ENCODE measurements at regions not wholly inside any gene's neighbourhood (a gene's known extent, or its start where the extent isn't known, plus 50 kb on each side); places are given as distances from the start of the nearest gene placed in this dataset.
"Not testable (repeated sequence)": the region's sequence is repeated elsewhere in the genome, so short reads cannot be mapped to it uniquely, and the experiment has no call there.

GRCh38 chr1:101428562-101428961 lies 191.7 kb downstream of the S1PR1 start:
- Histone ChIP-seq H3K4me1 (ENCODE audit: insufficient read depth, low read length) (no peaks in the 10 kb centered on the region), H3K9me3 (ENCODE audit: low read length) (peaks cover 3% of the 10 kb centered on the region), H3K4me3 (ENCODE audit: low read length) (no peak overlapping the region), H3K36me3 (ENCODE audit: insufficient read depth, low read length) (no peaks in the 10 kb centered on the region), H3K27me3 (ENCODE audit: insufficient read depth, low read length) (no peaks in the 10 kb centered on the region), H2AFZ (ENCODE audit: low read depth, low read length) (no peak overlapping the region)

- no peaks in the 10 kb centered on the region for H3K4me1 ChIP-seq (ENCODE audit: insufficient read depth, low read length)
- H2AFZ ChIP-seq (ENCODE audit: low read depth, low read length): no peak overlapping the region
- H3K4me3 ChIP-seq (ENCODE audit: low read length): no peak overlapping the region
- H3K27me3 ChIP-seq (ENCODE audit: insufficient read depth, low read length): no peaks in the 10 kb centered on the region
- no peaks in the 10 kb centered on the region for H3K9me3 ChIP-seq (ENCODE audit: low read length)
- no peaks in the 10 kb centered on the region for H3K36me3 ChIP-seq (ENCODE audit: insufficient read depth, low read length)
Observed at GRCh38 chr1:101431956-101432510, 195.2 kb downstream of the S1PR1 start.

- Histone ChIP-seq H3K4me1 (ENCODE audit: insufficient read depth, low read length) (peaks cover 13% of the 10 kb centered on the region), H2AFZ (ENCODE audit: low read depth, low read length) (no peak overlapping the region), H3K9me3 (ENCODE audit: low read length) (no peaks in the 10 kb centered on the region), H3K4me3 (ENCODE audit: low read length) (no peak overlapping the region), H3K36me3 (ENCODE audit: insufficient read depth, low read length) (no peaks in the 10 kb centered on the region), H3K27me3 (ENCODE audit: insufficient read depth, low read length) (no peaks in the 10 kb centered on the region)
Observed at GRCh38 chr1:101435831-101436511, 199.2 kb downstream of the S1PR1 start.

GRCh38 chr1:101437800-101438199 lies 201.0 kb downstream of the S1PR1 start:
- H3K9me3 ChIP-seq (ENCODE audit: low read length): no peaks in the 10 kb centered on the region
- H3K27me3 ChIP-seq (ENCODE audit: insufficient read depth, low read length): no peaks in the 10 kb centered on the region
- no peaks in the 10 kb centered on the region for H3K36me3 ChIP-seq (ENCODE audit: insufficient read depth, low read length)
- H3K4me3 ChIP-seq (ENCODE audit: low read length): no peak overlapping the region
- H3K4me1 ChIP-seq (ENCODE audit: insufficient read depth, low read length): peaks cover 13% of the 10 kb centered on the region
- H2AFZ ChIP-seq (ENCODE audit: low read depth, low read length): no peak overlapping the region

GRCh38 chr1:101438359-101438758 lies 201.5 kb downstream of the S1PR1 start:
- Histone ChIP-seq H3K9me3 (ENCODE audit: low read length) (no peaks in the 10 kb centered on the region), H3K36me3 (ENCODE audit: insufficient read depth, low read length) (no peaks in the 10 kb centered on the region), H2AFZ (ENCODE audit: low read depth, low read length) (no peak overlapping the region), H3K4me1 (ENCODE audit: insufficient read depth, low read length) (peaks cover 13% of the 10 kb centered on the region), H3K27me3 (ENCODE audit: insufficient read depth, low read length) (no peaks in the 10 kb centered on the region), H3K4me3 (ENCODE audit: low read length) (no peak overlapping the region)

- peaks cover 13% of the 10 kb centered on the region for H3K4me1 ChIP-seq (ENCODE audit: insufficient read depth, low read length)
- no peaks in the 10 kb centered on the region for H3K27me3 ChIP-seq (ENCODE audit: insufficient read depth, low read length)
- H3K36me3 ChIP-seq (ENCODE audit: insufficient read depth, low read length): no peaks in the 10 kb centered on the region
- no peaks in the 10 kb centered on the region for H3K9me3 ChIP-seq (ENCODE audit: low read length)
- H2AFZ ChIP-seq (ENCODE audit: low read depth, low read length): no peak overlapping the region
- H3K4me3 ChIP-seq (ENCODE audit: low read length): no peak overlapping the region
Observed at GRCh38 chr1:101440485-101440884, 203.7 kb downstream of the S1PR1 start.

GRCh38 chr1:101444381-101444780 lies 207.6 kb downstream of the S1PR1 start:
- Histone ChIP-seq H3K27me3 (ENCODE audit: insufficient read depth, low read length) (no peaks in the 10 kb centered on the region), H2AFZ (ENCODE audit: low read depth, low read length) (no peak overlapping the region), H3K9me3 (ENCODE audit: low read length) (no peaks in the 10 kb centered on the region), H3K36me3 (ENCODE audit: insufficient read depth, low read length) (no peaks in the 10 kb centered on the region), H3K4me1 (ENCODE audit: insufficient read depth, low read length) (peaks cover 13% of the 10 kb centered on the region), H3K4me3 (ENCODE audit: low read length) (no peak overlapping the region)

- Histone ChIP-seq H3K4me3 (ENCODE audit: low read length) (no peak overlapping the region), H2AFZ (ENCODE audit: low read depth, low read length) (no peak overlapping the region), H3K4me1 (ENCODE audit: insufficient read depth, low read length) (peaks cover 9% of the 10 kb centered on the region), H3K36me3 (ENCODE audit: insufficient read depth, low read length) (no peaks in the 10 kb centered on the region), H3K27me3 (ENCODE audit: insufficient read depth, low read length) (no peaks in the 10 kb centered on the region), H3K9me3 (ENCODE audit: low read length) (no peaks in the 10 kb centered on the region)
Observed at GRCh38 chr1:101444873-101445618, 208.2 kb downstream of the S1PR1 start.

- Histone ChIP-seq H3K27me3 (ENCODE audit: insufficient read depth, low read length) (no peaks in the 10 kb centered on the region), H3K4me3 (ENCODE audit: low read length) (no peak overlapping the region), H2AFZ (ENCODE audit: low read depth, low read length) (no peak overlapping the region), H3K9me3 (ENCODE audit: low read length) (no peaks in the 10 kb centered on the region), H3K36me3 (ENCODE audit: insufficient read depth, low read length) (no peaks in the 10 kb centered on the region), H3K4me1 (ENCODE audit: insufficient read depth, low read length) (no peaks in the 10 kb centered on the region)
Observed at GRCh38 chr1:101448018-101448417, 211.2 kb downstream of the S1PR1 start.

GRCh38 chr1:101450691-101451090 lies 213.9 kb downstream of the S1PR1 start:
- not testable (repeated sequence) for H3K4me3 ChIP-seq (ENCODE audit: low read length); H3K27me3 ChIP-seq (ENCODE audit: insufficient read depth, low read length); H3K4me1 ChIP-seq (ENCODE audit: insufficient read depth, low read length); H2AFZ ChIP-seq (ENCODE audit: low read depth, low read length); H3K9me3 ChIP-seq (ENCODE audit: low read length); H3K36me3 ChIP-seq (ENCODE audit: insufficient read depth, low read length)

GRCh38 chr1:101451888-101452287 lies 215.1 kb downstream of the S1PR1 start:
- no peaks in the 10 kb centered on the region for H3K27me3 ChIP-seq (ENCODE audit: insufficient read depth, low read length)
- H3K9me3 ChIP-seq (ENCODE audit: low read length): no peaks in the 10 kb centered on the region
- no peaks in the 10 kb centered on the region for H3K4me1 ChIP-seq (ENCODE audit: insufficient read depth, low read length)
- H3K36me3 ChIP-seq (ENCODE audit: insufficient read depth, low read length): no peaks in the 10 kb centered on the region
- no peak overlapping the region for H2AFZ ChIP-seq (ENCODE audit: low read depth, low read length)
- H3K4me3 ChIP-seq (ENCODE audit: low read length): no peak overlapping the region

GRCh38 chr1:101452825-101453224 lies 216.0 kb downstream of the S1PR1 start:
- Histone ChIP-seq H3K27me3 (ENCODE audit: insufficient read depth, low read length) (no peaks in the 10 kb centered on the region), H3K9me3 (ENCODE audit: low read length) (no peaks in the 10 kb centered on the region), H3K4me1 (ENCODE audit: insufficient read depth, low read length) (no peaks in the 10 kb centered on the region)

GRCh38 chr1:101453844-101454243 lies 217.0 kb downstream of the S1PR1 start:
- H3K36me3 ChIP-seq (ENCODE audit: insufficient read depth, low read length): no peaks in the 10 kb centered on the region
- H3K4me1 ChIP-seq (ENCODE audit: insufficient read depth, low read length): no peaks in the 10 kb centered on the region
- no peaks in the 10 kb centered on the region for H3K9me3 ChIP-seq (ENCODE audit: low read length)
- H3K4me3 ChIP-seq (ENCODE audit: low read length): no peak overlapping the region
- H2AFZ ChIP-seq (ENCODE audit: low read depth, low read length): no peak overlapping the region
- H3K27me3 ChIP-seq (ENCODE audit: insufficient read depth, low read length): no peaks in the 10 kb centered on the region

More at GRCh38 chr1:101452825-101453224, 216.0 kb downstream of the S1PR1 start:
- Histone ChIP-seq H3K36me3 (ENCODE audit: insufficient read depth, low read length) (no peaks in the 10 kb centered on the region), H2AFZ (ENCODE audit: low read depth, low read length) (no peak overlapping the region), H3K4me3 (ENCODE audit: low read length) (no peak overlapping the region)
